Testis (tissue), 2 donors: ENCODE measurements at regions not wholly inside any gene's neighbourhood (a gene's known extent, or its start where the extent isn't known, plus 50 kb on each side); places are given as distances from the start of the nearest gene placed in this dataset.

Experiments used
- POLR2A ChIP-seq: fragments of 450-650 bp; IDR thresholded peaks from one replicate; pipeline ENCODE4 v1.6.1; 2017; ENCODE audit warnings: antibody characterized with exemption, mild to moderate bottlenecking, moderate library complexity
- TF ChIP-seq, protein P1 (sequence below), 3 experiments: fragments of 450-650 bp in 2 of 3; fragments of 200-600 bp in 1 of 3; sonication (generic) in 1 of 3; IDR thresholded peaks; one replicate each; pipeline ENCODE4 v1.5.1; 2016 to 2019; ENCODE audit warnings: antibody characterized with exemption in 3 of 3, mild to moderate bottlenecking in 2 of 3, moderate library complexity in 1 of 3

DNA sequence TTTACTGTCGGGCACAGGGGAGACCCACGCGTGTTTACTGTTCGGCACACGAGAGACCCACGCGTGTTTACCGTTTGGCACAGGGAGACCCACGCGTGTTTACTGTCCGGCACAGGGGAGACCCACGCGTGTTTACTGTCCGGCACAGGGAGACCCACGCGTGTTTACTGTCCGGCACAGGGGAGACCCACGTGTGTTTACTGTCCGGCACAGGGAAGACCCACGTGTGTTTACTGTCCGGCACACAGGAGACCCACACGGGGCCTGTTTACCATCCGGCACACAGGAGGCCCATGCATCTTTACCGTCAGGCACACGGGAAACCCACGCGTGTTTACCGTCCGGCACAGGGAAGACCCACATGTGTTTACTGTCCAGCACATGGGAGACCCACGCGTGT is 525.1 kb downstream of the BRD1 start:
- TF ChIP-seq POLR2A, result no peak
- TF ChIP-seq, protein P1, sequence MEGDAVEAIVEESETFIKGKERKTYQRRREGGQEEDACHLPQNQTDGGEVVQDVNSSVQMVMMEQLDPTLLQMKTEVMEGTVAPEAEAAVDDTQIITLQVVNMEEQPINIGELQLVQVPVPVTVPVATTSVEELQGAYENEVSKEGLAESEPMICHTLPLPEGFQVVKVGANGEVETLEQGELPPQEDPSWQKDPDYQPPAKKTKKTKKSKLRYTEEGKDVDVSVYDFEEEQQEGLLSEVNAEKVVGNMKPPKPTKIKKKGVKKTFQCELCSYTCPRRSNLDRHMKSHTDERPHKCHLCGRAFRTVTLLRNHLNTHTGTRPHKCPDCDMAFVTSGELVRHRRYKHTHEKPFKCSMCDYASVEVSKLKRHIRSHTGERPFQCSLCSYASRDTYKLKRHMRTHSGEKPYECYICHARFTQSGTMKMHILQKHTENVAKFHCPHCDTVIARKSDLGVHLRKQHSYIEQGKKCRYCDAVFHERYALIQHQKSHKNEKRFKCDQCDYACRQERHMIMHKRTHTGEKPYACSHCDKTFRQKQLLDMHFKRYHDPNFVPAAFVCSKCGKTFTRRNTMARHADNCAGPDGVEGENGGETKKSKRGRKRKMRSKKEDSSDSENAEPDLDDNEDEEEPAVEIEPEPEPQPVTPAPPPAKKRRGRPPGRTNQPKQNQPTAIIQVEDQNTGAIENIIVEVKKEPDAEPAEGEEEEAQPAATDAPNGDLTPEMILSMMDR (IDR thresholded peaks at IDR 0.05), result no peak
